Memory B cell (primary cell): ENCODE measurements at regions not wholly inside any gene's neighbourhood (a gene's known extent, or its start where the extent isn't known, plus 50 kb on each side); places are given as distances from the start of the nearest gene placed in this dataset.

Experiments
- ATAC-seq: fragments of 150-1000 bp; cut with Tn5 transposase; 2 replicates; pipeline ENCODE4 v1.10.0; 2021; ENCODE audit warnings: low read depth, mild to moderate bottlenecking, moderate library complexity
- DNase-seq, 2 donors: peaks; one replicate each; pipeline ENCODE4 v3.0.0; 2022; ENCODE audit warnings: low spot score in 2 of 2
- H3K27ac Mint-ChIP-seq: one replicate; pipeline ENCODE4 v1.8.0; 2022; ENCODE audit warnings: mild to moderate bottlenecking, moderate library complexity, mixed read lengths
- H3K27me3 Mint-ChIP-seq: one replicate; pipeline ENCODE4 v1.8.0; 2022; ENCODE audit warnings: mixed read lengths
- H3K36me3 Mint-ChIP-seq: one replicate; pipeline ENCODE4 v1.8.0; 2022; ENCODE audit warnings: mild to moderate bottlenecking, mixed read lengths
- H3K4me1 Mint-ChIP-seq: one replicate; pipeline ENCODE4 v1.8.0; 2022; ENCODE audit warnings: mixed read lengths
- H3K4me3 Mint-ChIP-seq: one replicate; pipeline ENCODE4 v1.8.0; 2022; ENCODE audit warnings: mild to moderate bottlenecking, moderate library complexity, mixed read lengths
- H3K9me3 Mint-ChIP-seq: one replicate; pipeline ENCODE4 v1.8.0; 2022; ENCODE audit warnings: mixed read lengths

GRCh38 chr12:77364400-77364799 is 299.0 kb upstream of the E2F7 start:
- no peaks in the 10 kb centered on the region for H3K27me3 Mint-ChIP-seq
- H3K27ac Mint-ChIP-seq: no peak overlapping the region
- H3K4me1 Mint-ChIP-seq: no peaks in the 10 kb centered on the region
- DNase-seq (no peak), ATAC-seq (no peak)
- no peaks in the 10 kb centered on the region for H3K36me3 Mint-ChIP-seq
- no peak overlapping the region for H3K4me3 Mint-ChIP-seq
- H3K9me3 Mint-ChIP-seq: peaks cover 3% of the 10 kb centered on the region

- Mint-ChIP-seq H3K4me3 (no peak overlapping the region), H3K27ac (no peak overlapping the region), H3K4me1 (no peaks in the 10 kb centered on the region), H3K27me3 (no peaks in the 10 kb centered on the region), H3K36me3 (no peaks in the 10 kb centered on the region), H3K9me3 (peaks cover 3% of the 10 kb centered on the region)
- DNase-seq: no peak
- ATAC-seq: no peak
Measured at GRCh38 chr12:77362509-77363210, 297.3 kb upstream of the E2F7 start.

- H3K36me3 Mint-ChIP-seq: no peaks in the 10 kb centered on the region
Measured at GRCh38 chr12:77357655-77358054, 292.3 kb upstream of the E2F7 start.

GRCh38 chr12:77354766-77355362 is 289.5 kb upstream of the E2F7 start:
- no peaks in the 10 kb centered on the region for H3K36me3 Mint-ChIP-seq
- H3K27ac Mint-ChIP-seq: no peak overlapping the region
- DNase-seq: no peak
- no peaks in the 10 kb centered on the region for H3K4me1 Mint-ChIP-seq
- no peaks in the 10 kb centered on the region for H3K27me3 Mint-ChIP-seq
- H3K4me3 Mint-ChIP-seq: no peak overlapping the region
- H3K9me3 Mint-ChIP-seq: peaks cover 3% of the 10 kb centered on the region
- ATAC-seq: no peak

More at GRCh38 chr12:77357655-77358054, 292.3 kb upstream of the E2F7 start:
- no peaks in the 10 kb centered on the region for H3K4me1 Mint-ChIP-seq
- DNase-seq: no peak
- H3K27me3 Mint-ChIP-seq: no peaks in the 10 kb centered on the region
- no peak for ATAC-seq
- H3K27ac Mint-ChIP-seq: no peak overlapping the region
- peaks cover 3% of the 10 kb centered on the region for H3K9me3 Mint-ChIP-seq
- H3K4me3 Mint-ChIP-seq: no peak overlapping the region

GRCh38 chr12:77352946-77353345 is 287.6 kb upstream of the E2F7 start:
- Mint-ChIP-seq H3K4me3 (no peak overlapping the region), H3K36me3 (no peaks in the 10 kb centered on the region), H3K27me3 (no peaks in the 10 kb centered on the region), H3K4me1 (no peaks in the 10 kb centered on the region), H3K27ac (no peak overlapping the region), H3K9me3 (no peaks in the 10 kb centered on the region)
- ATAC-seq: no peak
- DNase-seq: no peak

- Mint-ChIP-seq H3K4me3 (no peak overlapping the region), H3K36me3 (no peaks in the 10 kb centered on the region), H3K9me3 (no peaks in the 10 kb centered on the region), H3K27ac (no peak overlapping the region), H3K4me1 (no peaks in the 10 kb centered on the region), H3K27me3 (no peaks in the 10 kb centered on the region)
- ATAC-seq (no peak), DNase-seq (no peak)
Measured at GRCh38 chr12:77351860-77352259, 286.5 kb upstream of the E2F7 start.

- H3K36me3 Mint-ChIP-seq: no peaks in the 10 kb centered on the region
- no peaks in the 10 kb centered on the region for H3K4me1 Mint-ChIP-seq
- no peaks in the 10 kb centered on the region for H3K9me3 Mint-ChIP-seq
- no peak for DNase-seq
- H3K27me3 Mint-ChIP-seq: no peaks in the 10 kb centered on the region
- H3K27ac Mint-ChIP-seq: no peak overlapping the region
- no peak overlapping the region for H3K4me3 Mint-ChIP-seq
- ATAC-seq: no peak
Measured at GRCh38 chr12:77349689-77350370, 284.5 kb upstream of the E2F7 start.

- ATAC-seq (no peak), DNase-seq (no peak)
- no peaks in the 10 kb centered on the region for H3K36me3 Mint-ChIP-seq
- H3K27me3 Mint-ChIP-seq: no peaks in the 10 kb centered on the region
- peaks cover 2% of the 10 kb centered on the region for H3K9me3 Mint-ChIP-seq
- no peak overlapping the region for H3K27ac Mint-ChIP-seq
- H3K4me1 Mint-ChIP-seq: no peaks in the 10 kb centered on the region
- H3K4me3 Mint-ChIP-seq: no peak overlapping the region
Measured at GRCh38 chr12:77347017-77347416, 281.6 kb upstream of the E2F7 start.

- Mint-ChIP-seq H3K4me1 (no peaks in the 10 kb centered on the region), H3K4me3 (no peak overlapping the region)
Measured at GRCh38 chr12:77345336-77345735, 280.0 kb upstream of the E2F7 start.

GRCh38 chr12:77344651-77345050 is 279.3 kb upstream of the E2F7 start:
- Mint-ChIP-seq H3K4me1 (no peaks in the 10 kb centered on the region), H3K27ac (no peak overlapping the region), H3K9me3 (peaks cover 2% of the 10 kb centered on the region)

More at GRCh38 chr12:77345336-77345735, 280.0 kb upstream of the E2F7 start:
- Mint-ChIP-seq H3K27me3 (no peaks in the 10 kb centered on the region), H3K9me3 (peaks cover 2% of the 10 kb centered on the region), H3K36me3 (no peaks in the 10 kb centered on the region), H3K27ac (no peak overlapping the region)
- ATAC-seq: no peak
- no peak for DNase-seq

GRCh38 chr12:77343291-77343690 is 277.9 kb upstream of the E2F7 start:
- Mint-ChIP-seq H3K4me1 (no peaks in the 10 kb centered on the region), H3K36me3 (no peaks in the 10 kb centered on the region), H3K27ac (no peak overlapping the region), H3K27me3 (no peaks in the 10 kb centered on the region), H3K4me3 (no peak overlapping the region), H3K9me3 (peaks cover 2% of the 10 kb centered on the region)
- no peak for ATAC-seq
- no peak for DNase-seq

More at GRCh38 chr12:77344651-77345050, 279.3 kb upstream of the E2F7 start:
- Mint-ChIP-seq H3K4me3 (no peak overlapping the region), H3K27me3 (no peaks in the 10 kb centered on the region), H3K36me3 (no peaks in the 10 kb centered on the region)
- ATAC-seq (no peak), DNase-seq (no peak)

GRCh38 chr12:77342253-77342652 is 276.9 kb upstream of the E2F7 start:
- Mint-ChIP-seq H3K27ac (no peak overlapping the region), H3K9me3 (peaks cover 2% of the 10 kb centered on the region), H3K36me3 (no peaks in the 10 kb centered on the region), H3K4me3 (no peak overlapping the region), H3K4me1 (no peaks in the 10 kb centered on the region), H3K27me3 (no peaks in the 10 kb centered on the region)
- ATAC-seq (no peak), DNase-seq (no peak)

- Mint-ChIP-seq H3K4me1 (no peaks in the 10 kb centered on the region), H3K9me3 (peaks cover 2% of the 10 kb centered on the region), H3K36me3 (no peaks in the 10 kb centered on the region), H3K27me3 (no peaks in the 10 kb centered on the region), H3K4me3 (no peak overlapping the region), H3K27ac (no peak overlapping the region)
- no peak for DNase-seq
- ATAC-seq: no peak
Measured at GRCh38 chr12:77339610-77340009, 274.2 kb upstream of the E2F7 start.

- H3K27ac Mint-ChIP-seq: no peak overlapping the region
- no peaks in the 10 kb centered on the region for H3K36me3 Mint-ChIP-seq
- no peak overlapping the region for H3K4me3 Mint-ChIP-seq
- no peaks in the 10 kb centered on the region for H3K27me3 Mint-ChIP-seq
- H3K4me1 Mint-ChIP-seq: no peaks in the 10 kb centered on the region
- DNase-seq (no peak), ATAC-seq (no peak)
- H3K9me3 Mint-ChIP-seq: no peaks in the 10 kb centered on the region
Measured at GRCh38 chr12:77337362-77337761, 272.0 kb upstream of the E2F7 start.
